ENCODE measurements at regions not wholly inside any gene's neighbourhood (a gene's known extent, or its start where the extent isn't known, plus 50 kb on each side); places are given as distances from the start of the nearest gene placed in this dataset.

- Histone ChIP-seq H3K4me1 (no peaks in the 10 kb centered on the region), H3K27me3 (ENCODE audit: low read depth) (0 out of 2 replicates have a peak, but pooled peaks cover 3% of the 10 kb centered on the region), H3K4me3 (no peak overlapping the region), H3K9me3 (no peaks in the 10 kb centered on the region), H3K36me3 (replicated peaks) (no peaks in the 10 kb centered on the region)
- no peak for DNase-seq (ENCODE audit: low spot score in 2 of 2)
- in situ Hi-C loops (cut with MboI; ENCODE audit: low sequenced_read_pairs), result no loop called here
Measured at GRCh38 chr1:58919959-58920321, 136.1 kb upstream of the JUN start.

GRCh38 chr1:58921342-58921741, 137.5 kb upstream of the JUN start:
- no peaks in the 10 kb centered on the region for H3K9me3 ChIP-seq
- H3K4me3 ChIP-seq, result no peak overlapping the region
- H3K4me1 ChIP-seq, result no peaks in the 10 kb centered on the region
- H3K27me3 ChIP-seq (ENCODE audit: low read depth), result 0 out of 2 replicates have a peak, but pooled peaks cover 3% of the 10 kb centered on the region
- in situ Hi-C loops (cut with MboI; ENCODE audit: low sequenced_read_pairs), result no loop called here
- H3K36me3 ChIP-seq (replicated peaks), result no peaks in the 10 kb centered on the region
- no peak for DNase-seq (ENCODE audit: low spot score in 2 of 2)

GRCh38 chr1:58921751-58922150, 137.9 kb upstream of the JUN start:
- no peak for DNase-seq (ENCODE audit: low spot score in 2 of 2)
- H3K27me3 ChIP-seq (ENCODE audit: low read depth), result no peaks in the 10 kb centered on the region
- H3K4me1 ChIP-seq, result no peaks in the 10 kb centered on the region
- H3K36me3 ChIP-seq (replicated peaks), result no peaks in the 10 kb centered on the region
- in situ Hi-C loops (cut with MboI; ENCODE audit: low sequenced_read_pairs), result no loop called here
- H3K9me3 ChIP-seq, result no peaks in the 10 kb centered on the region
- H3K4me3 ChIP-seq, result no peak overlapping the region

- in situ Hi-C loops (cut with MboI; ENCODE audit: low sequenced_read_pairs), result no loop called here
Measured at GRCh38 chr1:58922302-58923089, 138.6 kb upstream of the JUN start.

GRCh38 chr1:58923090-58923470, 139.2 kb upstream of the JUN start:
- no peaks in the 10 kb centered on the region for H3K27me3 ChIP-seq (ENCODE audit: low read depth)
- no peaks in the 10 kb centered on the region for H3K36me3 ChIP-seq (replicated peaks)
- no peaks in the 10 kb centered on the region for H3K4me1 ChIP-seq
- no peak overlapping the region for H3K4me3 ChIP-seq
- in situ Hi-C loops (cut with MboI; ENCODE audit: low sequenced_read_pairs), result no loop called here
- H3K9me3 ChIP-seq, result no peaks in the 10 kb centered on the region
- DNase-seq (ENCODE audit: low spot score in 2 of 2), result no peak

More at GRCh38 chr1:58922302-58923089, 138.6 kb upstream of the JUN start:
- no peak for DNase-seq (ENCODE audit: low spot score in 2 of 2)
- no peaks in the 10 kb centered on the region for H3K4me1 ChIP-seq
- no peaks in the 10 kb centered on the region for H3K36me3 ChIP-seq (replicated peaks)
- no peaks in the 10 kb centered on the region for H3K27me3 ChIP-seq (ENCODE audit: low read depth)
- no peak overlapping the region for H3K4me3 ChIP-seq
- no peaks in the 10 kb centered on the region for H3K9me3 ChIP-seq

GRCh38 chr1:58924016-58924565, 140.2 kb upstream of the JUN start:
- DNase-seq (ENCODE audit: low spot score in 2 of 2), result no peak
- Histone ChIP-seq H3K4me3 (no peak overlapping the region), H3K36me3 (replicated peaks) (no peaks in the 10 kb centered on the region), H3K4me1 (no peaks in the 10 kb centered on the region), H3K9me3 (no peaks in the 10 kb centered on the region), H3K27me3 (ENCODE audit: low read depth) (no peaks in the 10 kb centered on the region)
- in situ Hi-C loops (cut with MboI; ENCODE audit: low sequenced_read_pairs), result no loop called here

- Histone ChIP-seq H3K27me3 (ENCODE audit: low read depth) (no peaks in the 10 kb centered on the region), H3K4me3 (no peak overlapping the region), H3K9me3 (no peaks in the 10 kb centered on the region), H3K4me1 (no peaks in the 10 kb centered on the region), H3K36me3 (replicated peaks) (no peaks in the 10 kb centered on the region)
- in situ Hi-C loops (cut with MboI; ENCODE audit: low sequenced_read_pairs), result no loop called here
- DNase-seq (ENCODE audit: low spot score in 2 of 2), result no peak
Measured at GRCh38 chr1:58924821-58925220, 141.0 kb upstream of the JUN start.

GRCh38 chr1:58925247-58925646, 141.4 kb upstream of the JUN start:
- H3K9me3 ChIP-seq, result no peaks in the 10 kb centered on the region
- in situ Hi-C loops (cut with MboI; ENCODE audit: low sequenced_read_pairs), result no loop called here
- no peak for DNase-seq (ENCODE audit: low spot score in 2 of 2)
- H3K4me1 ChIP-seq, result no peaks in the 10 kb centered on the region
- H3K27me3 ChIP-seq (ENCODE audit: low read depth), result no peaks in the 10 kb centered on the region
- H3K4me3 ChIP-seq, result no peak overlapping the region
- no peaks in the 10 kb centered on the region for H3K36me3 ChIP-seq (replicated peaks)

- H3K9me3 ChIP-seq, result no peaks in the 10 kb centered on the region
- H3K4me3 ChIP-seq, result no peak overlapping the region
- DNase-seq (ENCODE audit: low spot score in 2 of 2), result no peak
- in situ Hi-C loops (cut with MboI; ENCODE audit: low sequenced_read_pairs), result no loop called here
- no peaks in the 10 kb centered on the region for H3K4me1 ChIP-seq
- no peaks in the 10 kb centered on the region for H3K27me3 ChIP-seq (ENCODE audit: low read depth)
- no peaks in the 10 kb centered on the region for H3K36me3 ChIP-seq (replicated peaks)
Measured at GRCh38 chr1:58926152-58926551, 142.3 kb upstream of the JUN start.

GRCh38 chr1:58927041-58927721, 143.3 kb upstream of the JUN start:
- Histone ChIP-seq H3K36me3 (replicated peaks) (no peaks in the 10 kb centered on the region), H3K27me3 (ENCODE audit: low read depth) (no peaks in the 10 kb centered on the region), H3K9me3 (no peaks in the 10 kb centered on the region), H3K4me1 (no peaks in the 10 kb centered on the region), H3K4me3 (no peak overlapping the region)
- in situ Hi-C loops (cut with MboI; ENCODE audit: low sequenced_read_pairs), result no loop called here
- no peak for DNase-seq (ENCODE audit: low spot score in 2 of 2)

- H3K4me3 ChIP-seq, result no peak overlapping the region
- no peaks in the 10 kb centered on the region for H3K27me3 ChIP-seq (ENCODE audit: low read depth)
- no peaks in the 10 kb centered on the region for H3K4me1 ChIP-seq
- H3K9me3 ChIP-seq, result no peaks in the 10 kb centered on the region
- in situ Hi-C loops (cut with MboI; ENCODE audit: low sequenced_read_pairs), result no loop called here
- H3K36me3 ChIP-seq (replicated peaks), result no peaks in the 10 kb centered on the region
- no peak for DNase-seq (ENCODE audit: low spot score in 2 of 2)
Measured at GRCh38 chr1:58927722-58928085, 143.9 kb upstream of the JUN start.

GRCh38 chr1:58928514-58928913, 144.7 kb upstream of the JUN start:
- no peak overlapping the region for H3K4me3 ChIP-seq
- in situ Hi-C loops (cut with MboI; ENCODE audit: low sequenced_read_pairs), result no loop called here

GRCh38 chr1:58929671-58930325, 146.0 kb upstream of the JUN start:
- no peak for DNase-seq (ENCODE audit: low spot score in 2 of 2)
- no peaks in the 10 kb centered on the region for H3K9me3 ChIP-seq
- no peaks in the 10 kb centered on the region for H3K27me3 ChIP-seq (ENCODE audit: low read depth)
- in situ Hi-C loops (cut with MboI; ENCODE audit: low sequenced_read_pairs), result no loop called here
- no peak overlapping the region for H3K4me3 ChIP-seq
- no peaks in the 10 kb centered on the region for H3K4me1 ChIP-seq
- H3K36me3 ChIP-seq (replicated peaks), result no peaks in the 10 kb centered on the region

More at GRCh38 chr1:58928514-58928913, 144.7 kb upstream of the JUN start:
- Histone ChIP-seq H3K4me1 (no peaks in the 10 kb centered on the region), H3K27me3 (ENCODE audit: low read depth) (no peaks in the 10 kb centered on the region), H3K9me3 (no peaks in the 10 kb centered on the region), H3K36me3 (replicated peaks) (no peaks in the 10 kb centered on the region)
- DNase-seq (ENCODE audit: low spot score in 2 of 2), result no peak

GRCh38 chr1:58931024-58931423, 147.2 kb upstream of the JUN start:
- H3K27me3 ChIP-seq (ENCODE audit: low read depth), result no peaks in the 10 kb centered on the region
- no peak for DNase-seq (ENCODE audit: low spot score in 2 of 2)
- H3K36me3 ChIP-seq (replicated peaks), result no peaks in the 10 kb centered on the region
- H3K4me3 ChIP-seq, result no peak overlapping the region
- in situ Hi-C loops (cut with MboI; ENCODE audit: low sequenced_read_pairs), result no loop called here
- no peaks in the 10 kb centered on the region for H3K9me3 ChIP-seq
- H3K4me1 ChIP-seq, result no peaks in the 10 kb centered on the region
